DMS53 treated with DMSO at 0.1 percent for 48 hours (cell line): ENCODE measurements at regions not wholly inside any gene's neighbourhood (a gene's known extent, or its start where the extent isn't known, plus 50 kb on each side); places are given as distances from the start of the nearest gene placed in this dataset.

Experiments used
- DNase-seq: peaks from one replicate; lab custom pipeline; 2025; ENCODE audit not compliant: unreplicated experiment; lab: John Stamatoyannopoulos, UW

GRCh38 chr3:68468695-68469375, 463.5 kb downstream of the TAFA4 start:
- no peak for DNase-seq

GRCh38 chr3:68467465-68467864, 464.9 kb downstream of the TAFA4 start:
- no peak for DNase-seq

GRCh38 chr3:68458581-68458980, 473.8 kb downstream of the TAFA4 start:
- DNase-seq, result no peak

DNA sequence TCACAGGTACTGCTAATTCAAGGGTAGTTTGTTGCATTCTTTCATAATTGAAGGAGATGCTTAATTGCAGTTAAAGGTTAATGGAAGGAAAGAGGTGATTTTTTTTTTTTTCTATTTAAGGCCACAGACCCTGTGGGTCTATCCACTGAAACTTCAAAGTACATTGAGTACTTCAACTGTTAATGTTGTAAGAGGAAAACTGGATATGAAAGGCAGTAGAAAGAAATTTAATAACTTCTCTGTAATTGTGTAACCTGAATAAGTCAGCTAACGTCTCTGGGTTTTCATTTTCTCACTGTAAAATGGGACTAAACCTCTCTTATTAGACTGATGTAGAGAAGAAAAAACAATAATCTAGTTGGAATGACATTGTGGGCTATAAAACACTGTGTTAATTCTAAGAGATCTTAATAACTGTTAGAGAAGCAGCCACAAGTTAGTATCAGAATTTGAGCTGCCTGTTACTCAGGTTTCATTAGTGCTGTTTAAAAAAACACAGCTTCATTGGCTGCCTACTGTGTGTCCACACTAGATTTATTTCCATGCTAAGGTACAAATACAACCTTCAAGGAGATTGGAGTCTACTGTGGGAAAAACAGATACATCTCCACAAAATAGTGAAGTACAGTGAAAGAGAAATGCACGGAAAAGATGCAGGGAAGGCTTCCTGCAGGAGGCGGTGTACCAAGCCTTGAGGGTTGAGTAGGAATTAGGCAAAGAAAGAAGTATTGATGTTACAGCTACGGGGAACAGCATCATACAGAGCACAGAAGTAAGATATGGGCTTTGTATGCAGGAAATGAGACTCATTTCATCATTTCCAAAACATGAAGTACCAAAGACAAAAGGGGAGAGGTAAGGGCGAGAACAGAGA, 483.6 kb downstream of the TAFA4 start:
- DNase-seq, result no peak

DNA sequence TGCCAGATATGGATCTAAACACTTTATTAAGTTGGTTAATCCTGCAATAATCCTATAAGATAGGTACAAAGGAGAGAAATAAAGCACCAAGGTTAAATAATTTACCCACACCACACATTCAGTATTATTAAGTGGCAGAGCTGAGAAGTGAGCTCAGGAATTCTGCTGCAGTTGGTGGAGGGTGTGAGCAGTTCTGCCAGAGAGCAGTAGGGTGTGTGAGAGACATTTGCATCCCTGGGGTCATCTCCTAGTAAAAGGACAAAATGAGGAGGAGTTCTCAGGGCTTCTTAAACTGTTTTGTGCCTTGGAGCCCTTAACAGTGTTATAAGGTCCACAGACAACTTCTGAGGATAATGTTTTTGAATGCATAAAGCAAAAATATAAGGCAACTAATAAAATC, 484.5 kb downstream of the TAFA4 start:
- DNase-seq, result no peak

GRCh38 chr3:68441054-68441453, 491.3 kb downstream of the TAFA4 start:
- DNase-seq, result no peak

GRCh38 chr3:68436619-68437401, 495.5 kb downstream of the TAFA4 start:
- no peak for DNase-seq

DNA sequence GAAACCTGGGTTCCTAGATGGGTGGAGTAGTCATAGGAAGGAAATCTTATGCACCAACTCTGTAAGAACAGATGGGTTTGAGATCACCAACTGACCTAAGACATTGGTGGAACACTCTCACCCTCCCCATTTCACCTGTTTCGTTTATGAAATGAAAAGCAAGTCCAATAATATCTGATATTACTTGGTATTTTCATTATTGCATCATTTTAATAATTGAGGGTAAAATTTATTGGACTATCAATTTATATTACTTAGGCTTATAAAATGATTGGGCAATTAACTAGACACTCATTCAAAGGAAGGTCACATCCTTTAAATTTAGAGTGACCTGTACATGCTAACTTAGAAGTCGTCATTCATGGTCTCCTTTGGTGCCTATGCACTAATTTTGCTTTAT, 503.9 kb downstream of the TAFA4 start:
- DNase-seq, result no peak

DNA sequence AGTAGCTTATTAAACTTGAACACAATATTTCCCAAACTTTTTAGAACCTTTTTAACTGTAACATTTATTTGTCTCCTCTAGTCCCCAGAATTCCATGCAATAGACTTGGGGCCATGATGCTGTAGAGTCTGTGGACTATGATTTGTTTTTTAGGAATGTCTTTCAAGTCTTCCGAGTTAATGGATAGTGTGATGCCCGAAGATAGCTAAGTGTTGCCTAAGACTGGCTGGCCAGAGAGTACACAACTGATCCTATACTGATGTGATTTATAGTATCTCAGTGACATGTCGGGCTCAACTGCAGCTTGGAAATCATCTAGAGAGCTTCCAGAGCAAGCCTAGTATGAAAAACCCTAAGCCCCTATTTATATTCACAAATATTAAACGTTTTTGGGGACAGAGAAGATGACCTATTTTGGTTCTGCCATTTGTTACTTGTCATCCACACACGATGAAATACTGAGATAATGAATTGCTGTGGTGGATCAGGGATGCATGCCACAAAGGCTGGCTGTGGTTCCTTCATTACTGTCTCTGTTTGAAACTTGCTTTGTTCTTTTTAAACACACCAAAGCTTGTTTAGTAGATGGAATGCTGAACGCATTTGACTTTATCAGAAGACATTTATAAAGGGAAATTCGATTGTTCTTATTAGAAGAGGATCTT, 507.4 kb downstream of the TAFA4 start:
- DNase-seq, result no peak

DNA sequence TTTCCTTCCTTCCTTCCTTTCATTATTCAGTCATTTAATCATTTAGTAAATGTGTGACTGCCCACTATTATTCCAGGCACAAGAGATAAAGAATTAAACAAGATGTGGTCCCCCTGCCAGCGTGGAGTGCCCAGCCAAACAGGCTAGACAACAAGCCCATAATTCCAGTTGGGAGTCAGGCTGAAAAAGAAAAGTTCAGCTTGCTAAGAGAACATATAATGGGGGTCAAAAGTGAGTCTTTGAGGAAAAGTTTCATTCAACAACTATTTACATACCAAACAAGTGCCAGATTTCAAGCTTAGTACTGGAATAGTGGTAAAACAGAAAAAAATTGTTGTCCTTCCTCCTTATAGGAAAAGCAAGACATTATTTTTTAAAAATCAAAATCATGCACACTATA, 523.7 kb downstream of the TAFA4 start:
- DNase-seq, result no peak

- no peak for DNase-seq
Observed at GRCh38 chr3:68403741-68404140, 528.6 kb downstream of the TAFA4 start.

- no peak for DNase-seq
Observed at GRCh38 chr3:68402235-68402918, 530.0 kb downstream of the TAFA4 start.

DNA sequence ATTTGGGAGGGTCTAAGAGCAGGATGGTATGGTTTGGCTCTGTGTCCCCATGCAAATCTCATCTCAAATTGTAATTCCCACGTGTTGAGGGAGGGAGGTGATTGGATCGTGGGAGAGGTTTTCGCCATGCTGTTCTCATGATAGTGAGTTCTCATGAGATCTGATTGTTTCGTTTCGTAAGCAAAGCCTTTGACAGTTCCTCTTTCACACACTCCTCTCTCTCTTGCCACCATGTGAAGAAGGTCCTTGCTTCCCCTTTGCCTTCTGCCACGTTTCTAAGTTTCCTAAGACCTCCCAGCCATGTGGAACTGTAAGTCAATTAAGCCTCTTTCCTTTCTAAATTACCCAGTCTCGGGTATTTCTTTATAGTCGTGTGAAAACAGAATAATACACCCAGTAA, 553.7 kb downstream of the TAFA4 start:
- no peak for DNase-seq

- no peak for DNase-seq
Observed at GRCh38 chr3:68373727-68374126, 558.6 kb downstream of the TAFA4 start.

- no peak for DNase-seq
Observed at GRCh38 chr3:68363796-68364195, 568.6 kb downstream of the TAFA4 start.

DNA sequence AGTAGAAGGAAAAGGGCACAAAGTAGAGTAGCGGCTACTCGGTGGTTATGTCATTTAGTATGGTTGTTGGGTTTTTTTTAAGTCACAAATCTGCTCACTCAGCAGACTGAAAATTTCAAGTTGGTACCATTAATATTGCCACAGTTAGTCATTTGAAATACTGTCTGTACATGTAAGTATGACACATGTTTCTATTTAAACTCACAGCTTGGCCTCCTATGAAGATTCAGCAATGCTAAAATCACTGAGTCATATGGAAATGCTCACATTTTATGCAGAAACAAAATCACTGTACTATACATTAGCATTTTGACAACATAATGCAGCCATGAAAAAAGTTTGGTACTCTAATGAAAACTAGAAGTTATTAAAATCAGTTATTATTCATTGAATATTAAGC, 571.9 kb downstream of the TAFA4 start:
- DNase-seq, result no peak

GRCh38 chr3:68345781-68346180, 586.6 kb downstream of the TAFA4 start:
- no peak for DNase-seq

GRCh38 chr3:68342426-68342825, 589.9 kb downstream of the TAFA4 start:
- DNase-seq, result no peak

GRCh38 chr3:68336042-68336441, 596.3 kb downstream of the TAFA4 start:
- DNase-seq, result no peak

DNA sequence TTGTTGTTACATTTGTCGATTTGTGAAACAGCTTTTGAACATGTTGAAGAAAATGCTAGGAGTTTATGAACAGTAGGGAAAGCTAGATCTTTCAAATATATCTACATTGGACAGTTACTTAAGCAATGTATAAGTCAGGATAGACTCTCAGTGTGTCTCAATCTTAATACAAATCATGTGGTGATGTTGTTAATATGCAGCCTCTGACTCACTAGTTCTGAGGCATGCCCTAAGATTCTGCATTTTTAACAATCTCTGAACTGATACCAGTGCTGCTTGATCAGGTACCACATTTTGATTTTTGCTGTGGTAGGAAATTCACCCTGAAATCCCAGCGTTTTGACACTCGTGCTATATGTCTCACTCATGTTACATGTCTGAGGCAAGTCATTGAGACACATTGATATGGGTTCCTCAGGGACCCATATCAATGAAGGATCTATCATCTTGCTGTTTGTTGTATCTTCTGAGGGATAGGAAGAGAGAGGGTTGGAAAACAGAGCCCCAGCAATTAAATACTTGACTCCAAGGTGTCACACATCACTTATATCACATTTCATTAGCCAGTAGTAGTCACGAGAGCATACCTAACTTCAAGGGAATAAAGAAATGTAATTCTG, 597.9 kb downstream of the TAFA4 start:
- no peak for DNase-seq
